GM12878 (cell line): ENCODE measurements at regions not wholly inside any gene's neighbourhood (a gene's known extent, or its start where the extent isn't known, plus 50 kb on each side); places are given as distances from the start of the nearest gene placed in this dataset.

Source experiments
- ATAC-seq: fragments of 200-7000 bp; cut with Tn5 transposase; 3 replicates; pipeline ENCODE4 v1.9.1; 2020; ENCODE audit warnings: mild to moderate bottlenecking, moderate library complexity
- BruUV-seq: library from RNA; stranded (reverse); fragments of 400-500 nt; replicated peaks from 2 replicates; lab custom pipeline; 2021; lab: Mats Ljungman, UMichigan
- CTCF ChIA-PET: fragments of 300-600 bp; sonication (Branson Sonifier 250); formaldehyde crosslinking; extraction: SDS; loops from one replicate; lab custom pipeline; 2021; ENCODE audit warnings: inconsistent platforms; lab: Yijun Ruan, JAX
- POLR2A ChIA-PET: fragments of 350-600 bp; formaldehyde crosslinking; extraction: SDS; loops from one replicate; lab custom pipeline; 2021; ENCODE audit warnings: inconsistent platforms; lab: Charles Lee
- RAD21 ChIA-PET: fragments of 300-600 bp; sonication (Branson Sonifier 250); formaldehyde crosslinking; loops from one replicate; lab custom pipeline; 2023; ENCODE audit warnings: antibody characterized with exemption; ENCODE audit not compliant: unreplicated experiment; lab: Charles Lee
- SMC1A ChIA-PET: fragments of 300-600 bp; sonication (Branson Sonifier 250); formaldehyde crosslinking; loops from one replicate; lab custom pipeline; 2023; ENCODE audit not compliant: unreplicated experiment, uncharacterized antibody; lab: Charles Lee
- DNase-seq: peaks from one replicate; pipeline ENCODE4 v3.0.0-alpha.2; 2011; ENCODE audit warnings: low read depth, low spot score
- FAIRE-seq: peaks from 3 replicates; lab custom pipeline; 2011; peaks lifted over from hg19 to GRCh38; lab: Jason Lieb, UNC
- H2AFZ ChIP-seq: 2 replicates; pipeline ENCODE4 v1.6.0; 2011; ENCODE audit warnings: low read depth, low read length, control low read depth; ENCODE audit not compliant: control insufficient read depth
- H3K27ac ChIP-seq: 2 replicates; pipeline ENCODE4 v1.5.1; 2011; ENCODE audit warnings: control low read depth; ENCODE audit not compliant: control insufficient read depth, insufficient read depth
- H3K27me3 ChIP-seq, 2 experiments: replicated peaks in 1 of 2; 2 replicates each; pipeline versions ENCODE4 v1.6.0 to v1.6.1; 2011; ENCODE audit warnings: low read length in 1 of 2; ENCODE audit not compliant: control insufficient read depth in 2 of 2, insufficient read depth in 2 of 2
- H3K36me3 ChIP-seq, 2 experiments: 2 replicates each; pipeline ENCODE4 v1.5.1; 2011; ENCODE audit warnings: low read length in 1 of 2; ENCODE audit not compliant: control insufficient read depth in 2 of 2, insufficient read depth in 2 of 2
- H3K4me1 ChIP-seq: 2 replicates; pipeline ENCODE4 v1.6.1; 2011; ENCODE audit warnings: mild to moderate bottlenecking, low read length, moderate library complexity, mixed read lengths; ENCODE audit not compliant: control insufficient read depth, insufficient read depth
- H3K4me2 ChIP-seq: 2 replicates; pipeline ENCODE4 v1.6.0; 2011; ENCODE audit warnings: control low read depth; ENCODE audit not compliant: control insufficient read depth, insufficient read depth
- H3K4me3 ChIP-seq: fragments of 200-600 bp; sonication (generic); 2 replicates; pipeline ENCODE4 v1.5.1; 2016
- H3K79me2 ChIP-seq: 2 replicates; pipeline ENCODE4 v1.6.0; 2011; ENCODE audit warnings: low read length; ENCODE audit not compliant: control insufficient read depth, insufficient read depth
- H3K9ac ChIP-seq: 2 replicates; pipeline ENCODE4 v1.8.0; 2011; ENCODE audit warnings: low read length, control low read depth, mixed read lengths; ENCODE audit not compliant: control insufficient read depth, insufficient read depth
- H3K9me3 ChIP-seq: replicated peaks from 3 replicates; pipeline ENCODE4 v1.5.1; 2011; ENCODE audit warnings: mild to moderate bottlenecking, low read length; ENCODE audit not compliant: control insufficient read depth, insufficient read depth
- H4K20me1 ChIP-seq: 2 replicates; pipeline ENCODE4 v1.6.0; 2011; ENCODE audit not compliant: control insufficient read depth, insufficient read depth
- ETV6 ChIP-seq, 2 experiments: fragments of 450-650 bp in 1 of 2; IDR thresholded peaks in 1 of 2; conservative IDR thresholded peaks in 1 of 2; 2 replicates each; pipeline ENCODE4 v1.6.1; 2014; ENCODE audit warnings: antibody characterized with exemption in 1 of 2, borderline replicate concordance in 1 of 2, low read depth in 1 of 2, mild to moderate bottlenecking in 1 of 2, moderate library complexity in 1 of 2
- IKZF2 ChIP-seq, 2 experiments: fragments of 450-650 bp; IDR thresholded peaks; 2 replicates each; pipeline ENCODE4 v1.6.1; 2017; ENCODE audit warnings: mild to moderate bottlenecking in 2 of 2, moderate library complexity in 2 of 2
- NFYA ChIP-seq: IDR thresholded peaks from 2 replicates; pipeline ENCODE4 v1.6.1; 2011; ENCODE audit warnings: low read depth, mild to moderate bottlenecking, low read length, improper control_type of control experiment, borderline replicate concordance
- in situ Hi-C: fragments of 300-500 bp; cut with MboI; formaldehyde crosslinking; loops from 9 replicates; pipeline ENCODE4 v1.14.3; 2018; ENCODE audit warnings: mixed read lengths
- intact Hi-C: fragments of 100-400 bp; cut with micrococcal nuclease; formaldehyde crosslinking; loops from one replicate; pipeline ENCODE4 v1.14.2; 2022; ENCODE audit not compliant: unreplicated experiment
- TF ChIP-seq, protein P1 (sequence below): fragments of 450-650 bp; formaldehyde crosslinking; IDR thresholded peaks from 2 replicates; pipeline ENCODE4 v1.5.0; 2022; ENCODE audit warnings: mild to moderate bottlenecking, missing genetic modification characterization

DNA sequence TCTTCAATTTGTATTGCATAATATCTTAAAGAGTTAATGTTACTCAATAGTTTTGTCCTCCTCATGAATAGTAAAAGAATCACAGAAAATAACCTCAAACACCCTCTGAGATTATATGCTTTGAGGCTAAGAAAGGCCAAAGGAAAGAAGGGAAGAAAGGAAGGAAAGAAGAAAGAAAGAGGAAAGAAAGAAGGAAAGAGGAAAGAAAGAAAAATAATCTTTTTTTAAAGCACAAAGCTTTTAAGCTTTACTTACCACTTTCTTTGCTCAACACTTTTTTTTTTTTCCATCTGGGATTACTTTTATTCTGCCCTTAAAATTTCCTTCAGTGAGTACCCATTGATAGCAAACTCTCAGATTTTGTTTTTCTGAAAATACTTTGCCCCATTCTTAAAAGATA lies 369.1 kb downstream of the FGF9 start:
- Histone ChIP-seq H3K27me3 (no peaks in the 10 kb centered on the region), H2AFZ (no peak overlapping the region), H3K4me2 (no peak overlapping the region), H3K9ac (no peak overlapping the region), H4K20me1 (no peaks in the 10 kb centered on the region), H3K79me2 (no peaks in the 10 kb centered on the region), H3K4me1 (no peaks in the 10 kb centered on the region), H3K9me3 (no peaks in the 10 kb centered on the region; the same call in 2 of the 3 replicates), H3K27ac (no peak overlapping the region), H3K4me3 (no peak overlapping the region), H3K36me3 (no peaks in the 10 kb centered on the region)
- in situ Hi-C loops (no loop called here), intact Hi-C loops (no loop called here)
- TF ChIP-seq NFYA (no peak), IKZF2 (IDR thresholded peaks at IDR 0.05) (no peak), ETV6 (conservative IDR thresholded peaks at IDR 0.05 in 1 of 2, IDR thresholded peaks at IDR 0.05 in 1 of 2; ENCODE audit: borderline replicate concordance in 1 of 2, low read depth in 1 of 2) (no peak)
- TF ChIP-seq, protein P1, sequence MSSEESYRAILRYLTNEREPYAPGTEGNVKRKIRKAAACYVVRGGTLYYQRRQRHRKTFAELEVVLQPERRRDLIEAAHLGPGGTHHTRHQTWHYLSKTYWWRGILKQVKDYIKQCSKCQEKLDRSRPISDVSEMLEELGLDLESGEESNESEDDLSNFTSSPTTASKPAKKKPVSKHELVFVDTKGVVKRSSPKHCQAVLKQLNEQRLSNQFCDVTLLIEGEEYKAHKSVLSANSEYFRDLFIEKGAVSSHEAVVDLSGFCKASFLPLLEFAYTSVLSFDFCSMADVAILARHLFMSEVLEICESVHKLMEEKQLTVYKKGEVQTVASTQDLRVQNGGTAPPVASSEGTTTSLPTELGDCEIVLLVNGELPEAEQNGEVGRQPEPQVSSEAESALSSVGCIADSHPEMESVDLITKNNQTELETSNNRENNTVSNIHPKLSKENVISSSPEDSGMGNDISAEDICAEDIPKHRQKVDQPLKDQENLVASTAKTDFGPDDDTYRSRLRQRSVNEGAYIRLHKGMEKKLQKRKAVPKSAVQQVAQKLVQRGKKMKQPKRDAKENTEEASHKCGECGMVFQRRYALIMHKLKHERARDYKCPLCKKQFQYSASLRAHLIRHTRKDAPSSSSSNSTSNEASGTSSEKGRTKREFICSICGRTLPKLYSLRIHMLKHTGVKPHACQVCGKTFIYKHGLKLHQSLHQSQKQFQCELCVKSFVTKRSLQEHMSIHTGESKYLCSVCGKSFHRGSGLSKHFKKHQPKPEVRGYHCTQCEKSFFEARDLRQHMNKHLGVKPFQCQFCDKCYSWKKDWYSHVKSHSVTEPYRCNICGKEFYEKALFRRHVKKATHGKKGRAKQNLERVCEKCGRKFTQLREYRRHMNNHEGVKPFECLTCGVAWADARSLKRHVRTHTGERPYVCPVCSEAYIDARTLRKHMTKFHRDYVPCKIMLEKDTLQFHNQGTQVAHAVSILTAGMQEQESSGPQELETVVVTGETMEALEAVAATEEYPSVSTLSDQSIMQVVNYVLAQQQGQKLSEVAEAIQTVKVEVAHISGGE (CRISPR knock-in tag): no peak
- CTCF ChIA-PET: no interaction called here
- ATAC-seq: no peak
- FAIRE-seq: no peak
- no peak for DNase-seq
- SMC1A ChIA-PET: interaction anchor here (0.9 to 1.2 kb wide), 2 partner anchors 20 to 27 kb away, joined by 3 to 4 read pairs; no protein-coding TSS in a partner anchor
- RAD21 ChIA-PET: no interaction called here
- no TSS peak for BruUV-seq
- POLR2A ChIA-PET: no interaction called here
